Esophagus muscularis mucosa (tissue), 4 donors: ENCODE measurements at regions not wholly inside any gene's neighbourhood (a gene's known extent, or its start where the extent isn't known, plus 50 kb on each side); places are given as distances from the start of the nearest gene placed in this dataset.

Experiments used
- EP300 ChIP-seq: sonication (generic); formaldehyde crosslinking; IDR thresholded peaks from one replicate; pipeline ENCODE4 v1.6.1; 2017; ENCODE audit warnings: antibody characterized with exemption
- POLR2A ChIP-seq: fragments of 450-650 bp; IDR thresholded peaks from one replicate; pipeline ENCODE4 v1.6.1; 2017; ENCODE audit warnings: antibody characterized with exemption, moderate library complexity, mild to moderate bottlenecking, low read depth
- POLR2AphosphoS5 ChIP-seq, 2 donors: sonication (generic); formaldehyde crosslinking; IDR thresholded peaks; one replicate each; pipeline ENCODE4 v1.6.1; 2017; ENCODE audit warnings: antibody characterized with exemption in 2 of 2
- TF ChIP-seq, protein P1 (sequence below), 3 experiments: fragments of 200-600 bp in 2 of 3; fragments of 450-650 bp in 1 of 3; sonication (generic) in 2 of 3; IDR thresholded peaks; one replicate each; pipeline ENCODE4 v1.5.1; 2017 to 2019; ENCODE audit warnings: antibody characterized with exemption in 3 of 3, mild to moderate bottlenecking in 2 of 3, moderate library complexity in 1 of 3

DNA sequence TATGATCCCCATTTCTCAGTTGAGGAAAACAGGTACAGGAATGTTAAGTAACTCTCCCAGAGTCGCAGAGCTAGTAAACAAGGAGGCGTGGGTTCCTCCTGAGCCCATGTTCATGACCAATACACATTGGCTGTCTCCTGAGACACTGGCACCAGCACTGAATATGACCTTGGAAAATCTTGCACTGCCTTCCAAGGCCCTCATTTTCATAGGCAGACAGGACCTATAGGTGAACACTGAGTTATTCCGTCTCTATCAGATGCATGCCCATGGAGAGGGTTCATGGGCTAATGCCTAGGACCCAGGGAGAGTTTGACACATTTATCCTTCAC, 504.8 kb downstream of the RFC3 start:
- TF ChIP-seq, protein P1, sequence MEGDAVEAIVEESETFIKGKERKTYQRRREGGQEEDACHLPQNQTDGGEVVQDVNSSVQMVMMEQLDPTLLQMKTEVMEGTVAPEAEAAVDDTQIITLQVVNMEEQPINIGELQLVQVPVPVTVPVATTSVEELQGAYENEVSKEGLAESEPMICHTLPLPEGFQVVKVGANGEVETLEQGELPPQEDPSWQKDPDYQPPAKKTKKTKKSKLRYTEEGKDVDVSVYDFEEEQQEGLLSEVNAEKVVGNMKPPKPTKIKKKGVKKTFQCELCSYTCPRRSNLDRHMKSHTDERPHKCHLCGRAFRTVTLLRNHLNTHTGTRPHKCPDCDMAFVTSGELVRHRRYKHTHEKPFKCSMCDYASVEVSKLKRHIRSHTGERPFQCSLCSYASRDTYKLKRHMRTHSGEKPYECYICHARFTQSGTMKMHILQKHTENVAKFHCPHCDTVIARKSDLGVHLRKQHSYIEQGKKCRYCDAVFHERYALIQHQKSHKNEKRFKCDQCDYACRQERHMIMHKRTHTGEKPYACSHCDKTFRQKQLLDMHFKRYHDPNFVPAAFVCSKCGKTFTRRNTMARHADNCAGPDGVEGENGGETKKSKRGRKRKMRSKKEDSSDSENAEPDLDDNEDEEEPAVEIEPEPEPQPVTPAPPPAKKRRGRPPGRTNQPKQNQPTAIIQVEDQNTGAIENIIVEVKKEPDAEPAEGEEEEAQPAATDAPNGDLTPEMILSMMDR (IDR thresholded peaks at IDR 0.05): no peak
- TF ChIP-seq POLR2A: no peak
- TF ChIP-seq EP300: no peak
- TF ChIP-seq POLR2AphosphoS5 (IDR thresholded peaks at IDR 0.05): no peak
